Right lobe of liver (tissue), 4 donors: ENCODE measurements at regions not wholly inside any gene's neighbourhood (a gene's known extent, or its start where the extent isn't known, plus 50 kb on each side); places are given as distances from the start of the nearest gene placed in this dataset.
"Not testable (repeated sequence)": the region's sequence is repeated elsewhere in the genome, so short reads cannot be mapped to it uniquely, and the experiment has no call there.

ENCODE experiments used
- POLR2A ChIP-seq: fragments of 450-650 bp; IDR thresholded peaks from one replicate; pipeline ENCODE4 v1.6.1; 2017; ENCODE audit warnings: antibody characterized with exemption, mild to moderate bottlenecking
- TF ChIP-seq, protein P1 (sequence below), 4 donors: fragments of 200-600 bp in 3 of 4; fragments of 450-650 bp in 1 of 4; IDR thresholded peaks; one replicate each; pipeline versions ENCODE4 v1.5.1 to v1.8.0; 2016 to 2022; ENCODE audit warnings: antibody characterized with exemption in 4 of 4, mild to moderate bottlenecking in 2 of 4
- donor health status: DM: no; HTN: no; CAD: no.
- donor health status: DM: no; HTN: no; CAD: no.
- donor health status: DM: no; HTN: yes; CAD: no.

DNA sequence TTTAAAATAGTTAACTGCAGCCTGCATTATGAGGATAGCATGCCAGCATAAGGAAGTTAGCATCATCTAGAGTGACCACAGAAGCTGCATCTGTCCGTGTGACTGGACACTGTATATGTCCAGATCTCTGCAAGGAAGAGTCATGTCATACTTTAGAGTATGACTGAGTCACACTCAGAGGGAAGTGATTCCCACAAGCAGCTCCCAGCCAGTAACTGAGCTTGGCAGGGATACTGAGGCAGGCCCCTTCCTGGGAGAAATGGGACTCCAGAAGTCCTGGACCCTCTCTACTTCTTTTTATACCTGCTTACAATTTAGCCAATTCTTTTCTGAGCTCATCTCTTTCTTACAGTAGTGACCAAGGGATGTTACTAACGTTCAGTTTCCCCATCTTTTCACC is 2975.9 kb downstream of the RPIA start:
- TF ChIP-seq, protein P1, sequence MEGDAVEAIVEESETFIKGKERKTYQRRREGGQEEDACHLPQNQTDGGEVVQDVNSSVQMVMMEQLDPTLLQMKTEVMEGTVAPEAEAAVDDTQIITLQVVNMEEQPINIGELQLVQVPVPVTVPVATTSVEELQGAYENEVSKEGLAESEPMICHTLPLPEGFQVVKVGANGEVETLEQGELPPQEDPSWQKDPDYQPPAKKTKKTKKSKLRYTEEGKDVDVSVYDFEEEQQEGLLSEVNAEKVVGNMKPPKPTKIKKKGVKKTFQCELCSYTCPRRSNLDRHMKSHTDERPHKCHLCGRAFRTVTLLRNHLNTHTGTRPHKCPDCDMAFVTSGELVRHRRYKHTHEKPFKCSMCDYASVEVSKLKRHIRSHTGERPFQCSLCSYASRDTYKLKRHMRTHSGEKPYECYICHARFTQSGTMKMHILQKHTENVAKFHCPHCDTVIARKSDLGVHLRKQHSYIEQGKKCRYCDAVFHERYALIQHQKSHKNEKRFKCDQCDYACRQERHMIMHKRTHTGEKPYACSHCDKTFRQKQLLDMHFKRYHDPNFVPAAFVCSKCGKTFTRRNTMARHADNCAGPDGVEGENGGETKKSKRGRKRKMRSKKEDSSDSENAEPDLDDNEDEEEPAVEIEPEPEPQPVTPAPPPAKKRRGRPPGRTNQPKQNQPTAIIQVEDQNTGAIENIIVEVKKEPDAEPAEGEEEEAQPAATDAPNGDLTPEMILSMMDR (IDR thresholded peaks at IDR 0.05): not testable (repeated sequence)
- not testable (repeated sequence) for TF ChIP-seq POLR2A
